ENCODE measurements at regions not wholly inside any gene's neighbourhood (a gene's known extent, or its start where the extent isn't known, plus 50 kb on each side); places are given as distances from the start of the nearest gene placed in this dataset.

GRCh38 chr21:24336491-24336890 is 1270.8 kb downstream of the MRPL39 start:
- 97% methylated on average over 6 of the region's 6 CpGs for WGBS

GRCh38 chr21:24323536-24323935 is 1283.7 kb downstream of the MRPL39 start:
- H3K9me3 ChIP-seq (ENCODE audit: control insufficient read depth in 2 of 2, insufficient read depth in 1 of 2, low read length in 1 of 2) = no peaks in the 10 kb centered on the region
- H3K4me1 ChIP-seq (ENCODE audit: control insufficient read depth in 2 of 2, insufficient read depth in 2 of 2, low read length in 2 of 2) = no peaks in the 10 kb centered on the region
- H3K27ac ChIP-seq (ENCODE audit: low read depth in 1 of 2, low read length in 1 of 2) = no peak overlapping the region
- no peaks in the 10 kb centered on the region for H3K36me3 ChIP-seq (ENCODE audit: control insufficient read depth in 2 of 2, insufficient read depth in 2 of 2, low read length in 1 of 2)
- no peak overlapping the region for H3K4me3 ChIP-seq (ENCODE audit: low read length in 2 of 2)
- DNase-seq (ENCODE audit: low read depth in 6 of 9, low spot score in 9 of 9) = no peak
- H3K27me3 ChIP-seq (ENCODE audit: control insufficient read depth in 2 of 2, insufficient read depth in 1 of 2, low read length in 1 of 2) = no peaks in the 10 kb centered on the region
- WGBS = 92% methylated on average over 2 of the region's 2 CpGs

More at GRCh38 chr21:24336491-24336890, 1270.8 kb downstream of the MRPL39 start:
- H3K9me3 ChIP-seq (ENCODE audit: control insufficient read depth in 2 of 2, insufficient read depth in 1 of 2, low read length in 1 of 2) = no peaks in the 10 kb centered on the region
- H3K36me3 ChIP-seq (ENCODE audit: control insufficient read depth in 2 of 2, insufficient read depth in 2 of 2, low read length in 1 of 2) = no peaks in the 10 kb centered on the region
- DNase-seq (ENCODE audit: low read depth in 6 of 9, low spot score in 9 of 9) = peak in 3 of 9 donors; percentile 4 to 10 (median 7)
- no peaks in the 10 kb centered on the region for H3K27me3 ChIP-seq (ENCODE audit: control insufficient read depth in 2 of 2, insufficient read depth in 1 of 2, low read length in 1 of 2)
- no peak overlapping the region for H3K27ac ChIP-seq (ENCODE audit: low read depth in 1 of 2, low read length in 1 of 2)
- no peak overlapping the region for H3K4me3 ChIP-seq (ENCODE audit: low read length in 2 of 2)
- no peaks in the 10 kb centered on the region for H3K4me1 ChIP-seq (ENCODE audit: control insufficient read depth in 2 of 2, insufficient read depth in 2 of 2, low read length in 2 of 2)

- Histone ChIP-seq H3K27ac (ENCODE audit: low read depth in 1 of 2, low read length in 1 of 2) (no peak overlapping the region), H3K9me3 (ENCODE audit: control insufficient read depth in 2 of 2, insufficient read depth in 1 of 2, low read length in 1 of 2) (no peaks in the 10 kb centered on the region), H3K4me3 (ENCODE audit: low read length in 2 of 2) (no peak overlapping the region), H3K27me3 (ENCODE audit: control insufficient read depth in 2 of 2, insufficient read depth in 1 of 2, low read length in 1 of 2) (no peaks in the 10 kb centered on the region), H3K4me1 (ENCODE audit: control insufficient read depth in 2 of 2, insufficient read depth in 2 of 2, low read length in 2 of 2) (no peaks in the 10 kb centered on the region), H3K36me3 (ENCODE audit: control insufficient read depth in 2 of 2, insufficient read depth in 2 of 2, low read length in 1 of 2) (no peaks in the 10 kb centered on the region)
- no peak for DNase-seq (ENCODE audit: low read depth in 6 of 9, low spot score in 9 of 9)
- WGBS = 89% methylated on average over 1 of the region's 1 CpG
Measured at GRCh38 chr21:24316277-24316922, 1290.9 kb downstream of the MRPL39 start.

GRCh38 chr21:24310788-24311187 is 1296.5 kb downstream of the MRPL39 start:
- Histone ChIP-seq H3K4me1 (ENCODE audit: control insufficient read depth in 2 of 2, insufficient read depth in 2 of 2, low read length in 2 of 2) (no peaks in the 10 kb centered on the region), H3K4me3 (ENCODE audit: low read length in 2 of 2) (no peak overlapping the region), H3K27me3 (ENCODE audit: control insufficient read depth in 2 of 2, insufficient read depth in 1 of 2, low read length in 1 of 2) (no peaks in the 10 kb centered on the region), H3K36me3 (ENCODE audit: control insufficient read depth in 2 of 2, insufficient read depth in 2 of 2, low read length in 1 of 2) (no peaks in the 10 kb centered on the region), H3K27ac (ENCODE audit: low read depth in 1 of 2, low read length in 1 of 2) (no peak overlapping the region), H3K9me3 (ENCODE audit: control insufficient read depth in 2 of 2, insufficient read depth in 1 of 2, low read length in 1 of 2) (no peaks in the 10 kb centered on the region)
- WGBS = 96% methylated on average over 1 of the region's 1 CpG
- no peak for DNase-seq (ENCODE audit: low read depth in 6 of 9, low spot score in 9 of 9)

- DNase-seq (ENCODE audit: low read depth in 6 of 9, low spot score in 9 of 9) = no peak
- H3K4me3 ChIP-seq (ENCODE audit: low read length in 2 of 2) = no peak overlapping the region
- H3K9me3 ChIP-seq (ENCODE audit: control insufficient read depth in 2 of 2, insufficient read depth in 1 of 2, low read length in 1 of 2) = no peaks in the 10 kb centered on the region
- no peaks in the 10 kb centered on the region for H3K36me3 ChIP-seq (ENCODE audit: control insufficient read depth in 2 of 2, insufficient read depth in 2 of 2, low read length in 1 of 2)
- H3K4me1 ChIP-seq (ENCODE audit: control insufficient read depth in 2 of 2, insufficient read depth in 2 of 2, low read length in 2 of 2) = no peaks in the 10 kb centered on the region
- no peaks in the 10 kb centered on the region for H3K27me3 ChIP-seq (ENCODE audit: control insufficient read depth in 2 of 2, insufficient read depth in 1 of 2, low read length in 1 of 2)
- no peak overlapping the region for H3K27ac ChIP-seq (ENCODE audit: low read depth in 1 of 2, low read length in 1 of 2)
Measured at GRCh38 chr21:24308183-24308582, 1299.1 kb downstream of the MRPL39 start.

- Histone ChIP-seq H3K36me3 (ENCODE audit: control insufficient read depth in 2 of 2, insufficient read depth in 2 of 2, low read length in 1 of 2) (no peaks in the 10 kb centered on the region), H3K4me1 (ENCODE audit: control insufficient read depth in 2 of 2, insufficient read depth in 2 of 2, low read length in 2 of 2) (no peaks in the 10 kb centered on the region), H3K27me3 (ENCODE audit: control insufficient read depth in 2 of 2, insufficient read depth in 1 of 2, low read length in 1 of 2) (no peaks in the 10 kb centered on the region), H3K27ac (ENCODE audit: low read depth in 1 of 2, low read length in 1 of 2) (no peak overlapping the region), H3K4me3 (ENCODE audit: low read length in 2 of 2) (no peak overlapping the region), H3K9me3 (ENCODE audit: control insufficient read depth in 2 of 2, insufficient read depth in 1 of 2, low read length in 1 of 2) (no peaks in the 10 kb centered on the region)
- no peak for DNase-seq (ENCODE audit: low read depth in 6 of 9, low spot score in 9 of 9)
Measured at GRCh38 chr21:24302400-24302799, 1304.9 kb downstream of the MRPL39 start.

GRCh38 chr21:24298040-24298439 is 1309.2 kb downstream of the MRPL39 start:
- 96% methylated on average over 1 of the region's 1 CpG for WGBS
- Histone ChIP-seq H3K4me3 (ENCODE audit: low read length in 2 of 2) (no peak overlapping the region), H3K4me1 (ENCODE audit: control insufficient read depth in 2 of 2, insufficient read depth in 2 of 2, low read length in 2 of 2) (no peaks in the 10 kb centered on the region), H3K9me3 (ENCODE audit: control insufficient read depth in 2 of 2, insufficient read depth in 1 of 2, low read length in 1 of 2) (no peaks in the 10 kb centered on the region), H3K27me3 (ENCODE audit: control insufficient read depth in 2 of 2, insufficient read depth in 1 of 2, low read length in 1 of 2) (no peaks in the 10 kb centered on the region), H3K36me3 (ENCODE audit: control insufficient read depth in 2 of 2, insufficient read depth in 2 of 2, low read length in 1 of 2) (no peaks in the 10 kb centered on the region), H3K27ac (ENCODE audit: low read depth in 1 of 2, low read length in 1 of 2) (no peak overlapping the region)
- DNase-seq (ENCODE audit: low read depth in 6 of 9, low spot score in 9 of 9) = no peak

GRCh38 chr21:24294171-24294570 is 1313.1 kb downstream of the MRPL39 start:
- no peaks in the 10 kb centered on the region for H3K36me3 ChIP-seq (ENCODE audit: control insufficient read depth in 2 of 2, insufficient read depth in 2 of 2, low read length in 1 of 2)
- 55% methylated on average over 2 of the region's 2 CpGs for WGBS
- no peak for DNase-seq (ENCODE audit: low read depth in 6 of 9, low spot score in 9 of 9)
- no peaks in the 10 kb centered on the region for H3K9me3 ChIP-seq (ENCODE audit: control insufficient read depth in 2 of 2, insufficient read depth in 1 of 2, low read length in 1 of 2)
- H3K27ac ChIP-seq (ENCODE audit: low read depth in 1 of 2, low read length in 1 of 2) = no peak overlapping the region
- no peak overlapping the region for H3K4me3 ChIP-seq (ENCODE audit: low read length in 2 of 2)
- no peaks in the 10 kb centered on the region for H3K27me3 ChIP-seq (ENCODE audit: control insufficient read depth in 2 of 2, insufficient read depth in 1 of 2, low read length in 1 of 2)
- peaks cover 0 to 7% of the 10 kb centered on the region in 2 donors for H3K4me1 ChIP-seq (ENCODE audit: control insufficient read depth in 2 of 2, insufficient read depth in 2 of 2, low read length in 2 of 2)

GRCh38 chr21:24290151-24290833 is 1317.0 kb downstream of the MRPL39 start:
- DNase-seq (ENCODE audit: low read depth in 6 of 9, low spot score in 9 of 9) = peak; percentile 13 to 83 (median 55)
- peaks cover 0 to 7% of the 10 kb centered on the region in 2 donors for H3K4me1 ChIP-seq (ENCODE audit: control insufficient read depth in 2 of 2, insufficient read depth in 2 of 2, low read length in 2 of 2)
- no peaks in the 10 kb centered on the region for H3K9me3 ChIP-seq (ENCODE audit: control insufficient read depth in 2 of 2, insufficient read depth in 1 of 2, low read length in 1 of 2)
- H3K4me3 ChIP-seq (ENCODE audit: low read length in 2 of 2) = no peak overlapping the region
- 42% methylated on average over 6 of the region's 6 CpGs for WGBS
- no peaks in the 10 kb centered on the region for H3K27me3 ChIP-seq (ENCODE audit: control insufficient read depth in 2 of 2, insufficient read depth in 1 of 2, low read length in 1 of 2)
- no peaks in the 10 kb centered on the region for H3K36me3 ChIP-seq (ENCODE audit: control insufficient read depth in 2 of 2, insufficient read depth in 2 of 2, low read length in 1 of 2)
- peak overlapping the region in 1 of 2 donors; percentile 13 for H3K27ac ChIP-seq (ENCODE audit: low read depth in 1 of 2, low read length in 1 of 2)
